ENCODE measurements at regions not wholly inside any gene's neighbourhood (a gene's known extent, or its start where the extent isn't known, plus 50 kb on each side); places are given as distances from the start of the nearest gene placed in this dataset.

DNA sequence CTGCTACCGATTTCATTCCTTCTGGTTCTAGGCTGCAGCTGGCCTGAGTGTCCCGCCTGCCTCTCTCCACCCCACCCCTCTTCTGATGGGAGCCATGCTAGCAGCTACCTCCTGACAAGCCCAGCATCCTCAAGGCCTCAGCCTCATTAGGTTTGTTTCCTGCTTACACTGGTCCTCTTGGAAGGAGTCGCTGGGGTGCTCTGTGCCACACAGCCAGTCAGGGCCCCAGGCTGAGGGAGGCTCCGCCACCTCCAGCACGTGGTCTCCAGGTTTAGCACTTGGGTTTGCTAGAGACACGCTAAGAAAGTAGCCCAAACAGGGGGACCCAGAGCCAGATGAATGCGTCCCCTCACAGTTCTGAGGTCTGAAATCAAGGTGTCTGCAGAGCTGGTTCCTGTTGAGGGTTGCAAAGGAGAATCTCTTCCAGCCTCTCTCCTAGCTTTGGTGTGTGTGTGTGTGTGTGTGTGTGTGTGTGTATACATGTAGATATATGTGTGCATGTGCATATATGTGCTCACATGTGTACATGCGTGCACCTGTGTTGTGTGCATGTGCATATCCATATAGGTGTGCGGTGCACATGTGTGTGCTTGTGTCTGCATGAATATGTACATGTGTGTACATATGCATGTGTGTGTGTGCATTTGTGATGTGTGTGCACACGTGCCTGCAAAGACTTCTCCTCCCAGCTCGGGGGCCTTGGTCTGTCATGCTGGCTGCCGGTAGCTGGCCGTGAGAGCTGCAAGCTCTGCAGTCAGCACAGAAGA is 301.1 kb upstream of the AJAP1 start:
- Histone ChIP-seq H3K36me3 (ENCODE audit: control insufficient read depth, insufficient read depth, low read length) (no peaks in the 10 kb centered on the region), H3K4me3 (ENCODE audit: low read depth, low read length) (no peak overlapping the region), H3K9me3 (ENCODE audit: control insufficient read depth, insufficient read depth, low read length) (peaks cover 7% of the 10 kb centered on the region), H3K27me3 (ENCODE audit: control insufficient read depth, insufficient read depth, low read length) (no peaks in the 10 kb centered on the region), H3K9ac (ENCODE audit: low read depth, low read length) (no peak overlapping the region), H3K4me1 (ENCODE audit: control insufficient read depth, insufficient read depth, low read length) (no peaks in the 10 kb centered on the region)

DNA sequence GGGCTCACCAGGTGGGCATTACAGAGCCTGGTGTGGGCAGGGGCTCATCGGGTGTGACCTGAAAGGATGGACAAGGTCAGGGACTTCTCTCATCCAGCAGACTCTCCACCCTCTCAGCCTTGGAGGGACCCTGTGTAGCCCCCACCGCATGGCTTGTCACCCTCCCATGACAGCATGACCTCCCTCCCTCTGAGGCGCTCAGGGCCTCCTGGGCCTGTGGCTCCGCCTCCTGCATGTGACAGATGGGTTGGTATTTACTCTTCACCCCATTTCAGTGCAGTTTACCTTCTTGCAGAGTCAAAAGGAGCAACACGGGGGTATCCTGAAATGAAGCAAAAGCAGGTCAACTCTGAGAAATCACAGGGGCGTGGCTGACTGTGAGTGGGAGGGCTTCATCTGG is 298.6 kb upstream of the AJAP1 start:
- no peak overlapping the region for H3K9ac ChIP-seq (ENCODE audit: low read depth, low read length)
- H3K4me1 ChIP-seq (ENCODE audit: control insufficient read depth, insufficient read depth, low read length), result no peaks in the 10 kb centered on the region
- no peaks in the 10 kb centered on the region for H3K36me3 ChIP-seq (ENCODE audit: control insufficient read depth, insufficient read depth, low read length)
- H3K9me3 ChIP-seq (ENCODE audit: control insufficient read depth, insufficient read depth, low read length), result peaks cover 3% of the 10 kb centered on the region
- no peaks in the 10 kb centered on the region for H3K27me3 ChIP-seq (ENCODE audit: control insufficient read depth, insufficient read depth, low read length)
- H3K4me3 ChIP-seq (ENCODE audit: low read depth, low read length), result no peak overlapping the region

DNA sequence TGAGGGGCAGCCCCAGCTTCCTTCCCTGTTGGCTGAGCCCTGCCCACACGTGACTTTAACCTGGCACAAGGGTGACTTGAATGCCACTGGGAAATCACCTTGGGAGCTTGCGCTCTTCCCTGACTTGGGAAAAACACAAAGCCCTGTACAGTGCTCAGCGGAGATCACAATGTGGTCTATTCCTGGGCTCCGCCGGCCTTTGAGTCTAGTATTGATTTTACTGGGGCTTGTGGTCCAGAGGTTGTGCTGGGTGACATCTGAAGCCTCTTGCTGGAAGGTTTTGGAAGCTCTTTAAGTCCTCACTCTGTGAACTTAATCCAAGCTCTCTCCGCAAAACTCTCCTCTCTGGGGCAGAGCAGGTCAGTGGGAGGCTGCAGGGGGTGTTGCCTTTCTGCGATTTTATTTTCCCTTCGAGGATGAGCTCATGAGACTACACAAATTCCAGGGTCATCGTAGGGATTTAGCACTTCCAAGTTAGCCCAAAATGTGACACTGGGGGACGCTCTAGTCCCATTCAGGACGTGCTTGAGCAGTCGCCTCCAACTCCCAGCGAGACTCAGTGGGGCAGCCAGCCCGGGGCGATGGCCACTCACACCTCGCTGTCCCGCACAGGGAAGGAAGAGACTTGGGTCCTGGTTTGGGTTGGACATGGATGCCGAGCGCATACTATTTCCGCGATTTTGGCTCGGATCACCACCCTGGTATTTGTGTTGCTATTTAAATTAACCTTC is 291.9 kb upstream of the AJAP1 start:
- H3K9ac ChIP-seq (ENCODE audit: low read depth, low read length), result no peak overlapping the region
- H3K27me3 ChIP-seq (ENCODE audit: control insufficient read depth, insufficient read depth, low read length), result no peaks in the 10 kb centered on the region
- H3K9me3 ChIP-seq (ENCODE audit: control insufficient read depth, insufficient read depth, low read length), result no peaks in the 10 kb centered on the region
- no peaks in the 10 kb centered on the region for H3K36me3 ChIP-seq (ENCODE audit: control insufficient read depth, insufficient read depth, low read length)
- no peak overlapping the region for H3K4me3 ChIP-seq (ENCODE audit: low read depth, low read length)
- H3K4me1 ChIP-seq (ENCODE audit: control insufficient read depth, insufficient read depth, low read length), result no peaks in the 10 kb centered on the region

DNA sequence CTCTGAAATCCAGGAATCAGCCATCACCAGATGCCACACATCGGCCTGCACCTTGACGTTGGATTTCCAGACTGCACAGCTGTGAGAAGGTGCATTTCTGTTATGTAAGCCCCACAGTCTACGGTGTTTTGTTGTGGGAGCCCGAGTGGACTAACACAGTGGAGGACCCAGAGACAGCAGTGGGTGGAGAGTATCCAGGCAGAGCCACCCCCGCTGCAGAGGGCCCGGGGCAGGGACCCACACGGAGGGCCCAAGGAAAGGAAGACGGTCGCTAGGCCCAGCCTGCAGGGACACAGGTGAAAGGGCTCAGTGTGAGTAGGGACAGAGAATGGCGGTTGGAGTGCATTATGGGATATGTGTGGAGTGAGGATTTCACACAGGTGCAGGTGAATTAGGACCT is 288.3 kb upstream of the AJAP1 start:
- no peak overlapping the region for H3K4me3 ChIP-seq (ENCODE audit: low read depth, low read length)
- H3K36me3 ChIP-seq (ENCODE audit: control insufficient read depth, insufficient read depth, low read length), result no peaks in the 10 kb centered on the region
- no peaks in the 10 kb centered on the region for H3K27me3 ChIP-seq (ENCODE audit: control insufficient read depth, insufficient read depth, low read length)
- H3K4me1 ChIP-seq (ENCODE audit: control insufficient read depth, insufficient read depth, low read length), result no peaks in the 10 kb centered on the region
- peaks cover 17% of the 10 kb centered on the region for H3K9me3 ChIP-seq (ENCODE audit: control insufficient read depth, insufficient read depth, low read length)
- H3K9ac ChIP-seq (ENCODE audit: low read depth, low read length), result no peak overlapping the region

DNA sequence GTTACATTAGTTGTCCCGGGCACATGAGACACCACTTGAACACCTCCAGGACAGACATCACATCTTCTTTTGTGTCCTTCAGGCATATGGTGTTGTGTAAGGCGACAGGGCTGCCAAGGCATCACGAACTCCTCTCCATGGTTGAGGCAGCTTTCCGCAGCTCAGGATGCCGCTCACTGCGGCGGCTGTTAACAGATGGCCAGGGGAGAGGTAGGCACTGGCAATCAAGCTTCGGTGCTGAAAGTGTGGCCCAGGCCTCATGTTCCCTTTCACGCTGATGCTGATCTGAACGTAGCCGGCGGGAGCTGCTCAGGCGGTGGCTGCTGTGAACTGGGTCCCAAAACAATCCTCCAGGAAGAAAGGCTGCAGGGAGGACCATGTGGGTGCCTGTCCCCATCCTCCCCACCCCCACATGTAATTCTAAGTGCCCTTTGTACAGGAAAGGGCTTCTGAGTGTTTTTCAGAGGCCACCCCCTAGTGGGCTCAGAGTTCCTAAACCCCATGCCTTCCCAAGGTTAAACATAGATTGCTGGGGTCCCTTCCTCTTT is 287.1 kb upstream of the AJAP1 start:
- Histone ChIP-seq H3K36me3 (ENCODE audit: control insufficient read depth, insufficient read depth, low read length) (no peaks in the 10 kb centered on the region), H3K9me3 (ENCODE audit: control insufficient read depth, insufficient read depth, low read length) (peaks cover 17% of the 10 kb centered on the region), H3K4me1 (ENCODE audit: control insufficient read depth, insufficient read depth, low read length) (no peaks in the 10 kb centered on the region), H3K27me3 (ENCODE audit: control insufficient read depth, insufficient read depth, low read length) (no peaks in the 10 kb centered on the region), H3K9ac (ENCODE audit: low read depth, low read length) (no peak overlapping the region), H3K4me3 (ENCODE audit: low read depth, low read length) (no peak overlapping the region)

DNA sequence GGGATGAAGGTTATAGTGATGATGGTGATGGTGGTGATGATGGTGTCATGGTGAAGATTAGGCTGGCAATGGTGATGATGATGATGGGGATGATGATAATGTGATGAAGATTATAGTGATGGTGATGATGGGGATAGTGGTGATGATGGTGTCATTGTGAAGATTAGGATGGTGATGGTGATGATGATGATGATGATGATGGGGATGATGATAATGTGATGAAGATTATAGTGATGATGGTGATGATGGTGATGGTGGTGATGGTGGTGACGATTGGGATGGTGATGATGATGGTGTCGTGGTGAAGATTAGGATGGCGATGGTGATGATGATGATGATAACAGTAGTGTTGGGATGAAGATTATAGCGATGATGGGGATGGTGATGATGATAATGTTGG is 285.1 kb upstream of the AJAP1 start:
- no peak overlapping the region for H3K9ac ChIP-seq (ENCODE audit: low read depth, low read length)
- no peaks in the 10 kb centered on the region for H3K36me3 ChIP-seq (ENCODE audit: control insufficient read depth, insufficient read depth, low read length)
- peaks cover 17% of the 10 kb centered on the region for H3K9me3 ChIP-seq (ENCODE audit: control insufficient read depth, insufficient read depth, low read length)
- no peak overlapping the region for H3K4me3 ChIP-seq (ENCODE audit: low read depth, low read length)
- no peaks in the 10 kb centered on the region for H3K27me3 ChIP-seq (ENCODE audit: control insufficient read depth, insufficient read depth, low read length)
- H3K4me1 ChIP-seq (ENCODE audit: control insufficient read depth, insufficient read depth, low read length), result no peaks in the 10 kb centered on the region

DNA sequence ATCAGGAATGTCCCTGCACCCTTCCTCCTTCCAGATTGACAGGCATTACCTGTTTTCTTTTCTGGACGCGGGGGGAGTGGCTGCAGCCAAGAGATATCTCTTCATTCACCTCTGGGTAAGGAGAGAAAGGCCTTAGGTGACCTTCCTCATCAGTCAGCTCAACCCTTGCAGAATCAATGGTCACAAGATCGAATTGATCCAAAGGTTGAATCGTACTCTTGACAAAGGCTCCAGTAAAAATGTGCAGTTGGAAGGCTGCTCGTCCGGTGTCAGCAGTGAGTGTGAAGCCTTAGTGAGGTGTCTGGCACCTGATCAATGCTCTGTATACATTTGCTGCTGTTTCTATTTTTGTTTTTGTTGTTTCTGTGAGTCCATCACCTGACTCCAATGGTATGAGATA is 282.6 kb upstream of the AJAP1 start:
- Histone ChIP-seq H3K9me3 (ENCODE audit: control insufficient read depth, insufficient read depth, low read length) (peaks cover 20% of the 10 kb centered on the region), H3K36me3 (ENCODE audit: control insufficient read depth, insufficient read depth, low read length) (no peaks in the 10 kb centered on the region), H3K4me1 (ENCODE audit: control insufficient read depth, insufficient read depth, low read length) (no peaks in the 10 kb centered on the region), H3K27me3 (ENCODE audit: control insufficient read depth, insufficient read depth, low read length) (no peaks in the 10 kb centered on the region), H3K9ac (ENCODE audit: low read depth, low read length) (no peak overlapping the region), H3K4me3 (ENCODE audit: low read depth, low read length) (no peak overlapping the region)

DNA sequence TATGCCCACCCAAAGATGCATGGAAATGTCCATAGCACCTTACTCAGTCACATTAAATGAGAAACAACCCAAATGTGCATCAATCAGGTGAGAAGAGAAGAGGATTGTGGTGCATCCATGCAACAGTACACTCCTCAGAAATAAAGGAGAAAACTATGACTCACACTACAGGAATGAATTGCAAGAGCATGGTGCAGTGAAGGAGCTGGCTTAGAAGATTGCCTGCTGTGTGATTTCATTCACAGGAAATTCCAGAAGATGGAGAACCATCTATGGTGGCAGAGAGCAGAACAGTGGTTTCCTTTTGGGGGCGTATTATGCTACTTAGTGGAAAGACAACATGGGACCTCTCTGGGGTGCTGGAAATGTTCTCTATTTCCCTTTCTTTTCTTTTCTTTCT is 278.6 kb upstream of the AJAP1 start:
- Histone ChIP-seq H3K4me3 (ENCODE audit: low read depth, low read length) (no peak overlapping the region), H3K27me3 (ENCODE audit: control insufficient read depth, insufficient read depth, low read length) (no peaks in the 10 kb centered on the region), H3K9ac (ENCODE audit: low read depth, low read length) (no peak overlapping the region), H3K4me1 (ENCODE audit: control insufficient read depth, insufficient read depth, low read length) (no peaks in the 10 kb centered on the region), H3K36me3 (ENCODE audit: control insufficient read depth, insufficient read depth, low read length) (no peaks in the 10 kb centered on the region), H3K9me3 (ENCODE audit: control insufficient read depth, insufficient read depth, low read length) (peaks cover 6% of the 10 kb centered on the region)

DNA sequence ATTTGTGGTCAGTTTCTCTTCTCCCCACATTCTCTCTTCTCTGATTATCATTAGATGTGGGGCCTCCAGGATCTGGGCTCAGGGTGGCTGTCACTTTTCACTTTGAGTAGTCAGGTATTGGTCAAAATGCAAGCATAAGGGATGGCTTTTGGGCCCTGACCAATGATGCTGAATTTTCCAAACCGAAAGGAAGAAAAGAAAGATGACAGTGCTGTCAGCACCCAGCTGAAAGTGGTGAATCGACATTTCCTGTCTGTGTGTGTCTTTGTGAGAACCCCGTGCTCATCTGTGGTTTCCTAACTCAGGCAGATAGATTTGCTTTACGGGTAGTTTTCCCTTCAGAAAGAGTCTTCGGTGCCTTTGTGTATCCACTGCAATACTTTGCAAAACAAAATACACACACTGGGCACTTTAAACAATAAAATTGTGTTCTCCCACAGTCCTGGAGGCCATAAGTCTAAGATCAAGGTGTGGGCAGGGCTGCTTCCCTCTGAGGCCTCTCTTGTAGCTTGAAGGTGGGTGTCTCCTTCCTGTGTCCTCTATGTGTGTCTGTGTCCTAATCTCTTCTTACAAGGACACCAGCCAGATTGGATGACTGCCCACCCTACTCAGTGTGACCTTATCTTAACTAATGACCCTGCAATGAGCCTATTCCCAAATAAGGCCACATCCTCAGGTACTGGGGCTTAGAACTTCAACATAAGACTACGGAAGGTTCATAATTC is 274.8 kb upstream of the AJAP1 start:
- H3K4me3 ChIP-seq (ENCODE audit: low read depth, low read length), result no peak overlapping the region
- peaks cover 11% of the 10 kb centered on the region for H3K9me3 ChIP-seq (ENCODE audit: control insufficient read depth, insufficient read depth, low read length)
- no peaks in the 10 kb centered on the region for H3K4me1 ChIP-seq (ENCODE audit: control insufficient read depth, insufficient read depth, low read length)
- H3K36me3 ChIP-seq (ENCODE audit: control insufficient read depth, insufficient read depth, low read length), result no peaks in the 10 kb centered on the region
- H3K27me3 ChIP-seq (ENCODE audit: control insufficient read depth, insufficient read depth, low read length), result no peaks in the 10 kb centered on the region
- no peak overlapping the region for H3K9ac ChIP-seq (ENCODE audit: low read depth, low read length)

DNA sequence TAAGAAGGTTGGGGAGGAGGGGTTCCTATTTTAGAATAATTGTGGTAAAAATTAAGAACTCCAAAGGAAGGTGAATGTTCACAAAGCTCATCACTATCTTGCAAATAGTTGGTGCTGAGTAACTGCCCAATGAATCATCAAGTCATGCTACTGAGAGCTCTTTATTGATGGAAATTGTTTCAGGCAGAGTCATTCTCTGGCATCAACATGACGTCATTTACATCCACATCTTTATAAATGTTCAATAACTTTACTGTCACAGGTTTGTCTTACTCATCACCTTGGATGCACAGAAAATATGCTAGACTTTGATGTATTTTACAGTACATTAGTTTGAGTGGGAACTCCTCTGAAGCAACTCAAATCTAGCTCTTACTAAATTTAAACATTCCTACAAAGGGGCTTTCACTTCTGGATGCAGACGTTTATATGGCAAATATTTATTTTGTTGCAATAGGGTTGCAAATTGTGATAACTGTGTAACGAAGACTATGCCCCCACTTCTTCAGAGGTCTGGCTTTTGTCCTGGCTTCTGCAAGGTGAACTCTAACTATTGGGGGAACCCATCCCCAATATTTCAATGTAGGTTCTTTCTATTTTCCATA is 273.7 kb upstream of the AJAP1 start:
- peaks cover 13% of the 10 kb centered on the region for H3K9me3 ChIP-seq (ENCODE audit: control insufficient read depth, insufficient read depth, low read length)

DNA sequence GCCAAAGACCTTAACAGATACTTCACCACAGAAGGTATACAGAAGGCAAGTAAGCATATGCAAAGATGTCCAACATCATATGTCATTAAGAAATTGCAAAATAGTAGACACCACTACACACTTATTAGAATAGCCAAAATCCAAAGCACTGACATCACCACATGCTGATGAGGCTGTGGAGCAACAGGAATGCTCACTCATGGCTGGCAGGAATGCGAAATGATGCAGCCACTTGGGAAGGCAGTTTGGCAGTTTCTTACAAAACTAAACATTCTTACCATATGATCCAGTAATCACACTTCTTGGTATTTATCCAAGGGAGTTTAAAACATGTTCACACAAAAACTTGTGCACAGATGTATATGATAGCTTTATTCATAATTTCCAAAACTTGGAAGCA is 261.2 kb upstream of the AJAP1 start:
- H3K27me3 ChIP-seq (ENCODE audit: control insufficient read depth, insufficient read depth, low read length), result no peaks in the 10 kb centered on the region

More for the DNA sequence above, 273.7 kb upstream of the AJAP1 start:
- H3K9ac ChIP-seq (ENCODE audit: low read depth, low read length), result no peak overlapping the region
- H3K27me3 ChIP-seq (ENCODE audit: control insufficient read depth, insufficient read depth, low read length), result no peaks in the 10 kb centered on the region
- H3K4me3 ChIP-seq (ENCODE audit: low read depth, low read length), result no peak overlapping the region
- no peaks in the 10 kb centered on the region for H3K36me3 ChIP-seq (ENCODE audit: control insufficient read depth, insufficient read depth, low read length)
- no peaks in the 10 kb centered on the region for H3K4me1 ChIP-seq (ENCODE audit: control insufficient read depth, insufficient read depth, low read length)

More for the DNA sequence above, 261.2 kb upstream of the AJAP1 start:
- H3K9ac ChIP-seq (ENCODE audit: low read depth, low read length), result no peak overlapping the region
- H3K4me3 ChIP-seq (ENCODE audit: low read depth, low read length), result no peak overlapping the region
- H3K9me3 ChIP-seq (ENCODE audit: control insufficient read depth, insufficient read depth, low read length), result peaks cover 14% of the 10 kb centered on the region
- H3K4me1 ChIP-seq (ENCODE audit: control insufficient read depth, insufficient read depth, low read length), result no peaks in the 10 kb centered on the region
- no peaks in the 10 kb centered on the region for H3K36me3 ChIP-seq (ENCODE audit: control insufficient read depth, insufficient read depth, low read length)
